Upper lobe of left lung (tissue), 6 donors: ENCODE measurements at regions not wholly inside any gene's neighbourhood (a gene's known extent, or its start where the extent isn't known, plus 50 kb on each side); places are given as distances from the start of the nearest gene placed in this dataset.

Source experiments
- ATAC-seq, 2 donors: fragments of 200-7000 bp; cut with Tn5 transposase; one replicate each; pipeline ENCODE4 v1.9.1; 2022; ENCODE audit warnings: mild to moderate bottlenecking in 2 of 2, moderate library complexity in 2 of 2; ENCODE audit not compliant: low FRiP score in 2 of 2
- DNase-seq, 2 donors: peaks; one replicate each; pipeline ENCODE4 v3.0.0-alpha.2; 2019 to 2020
- H3K27ac ChIP-seq, 4 donors: fragments of 200-600 bp; sonication (generic); one replicate each; pipeline ENCODE4 v1.5.1; 2016 to 2019
- H3K27me3 ChIP-seq, 4 donors: fragments of 200-600 bp; sonication (generic); one replicate each; pipeline ENCODE4 v1.5.1; 2017 to 2019
- H3K36me3 ChIP-seq, 4 donors: fragments of 200-600 bp; sonication (generic); one replicate each; pipeline ENCODE4 v1.5.1; 2016 to 2019
- H3K4me1 ChIP-seq, 4 donors: fragments of 200-600 bp; sonication (generic); one replicate each; pipeline ENCODE4 v1.5.1; 2018 to 2019
- H3K4me3 ChIP-seq, 4 donors: fragments of 200-600 bp; sonication (generic); one replicate each; pipeline ENCODE4 v1.5.1; 2017 to 2019; ENCODE audit warnings: mild to moderate bottlenecking in 2 of 4, moderate library complexity in 1 of 4
- H3K9me3 ChIP-seq, 4 donors: fragments of 200-600 bp; sonication (generic); one replicate each; pipeline ENCODE4 v1.5.1; 2018 to 2019
- CTCF ChIP-seq, 6 experiments: fragments of 450-650 bp in 4 of 6; fragments of 200-600 bp in 2 of 6; sonication (generic) in 2 of 6; IDR thresholded peaks; one replicate each; pipeline ENCODE4 v1.5.1; 2016 to 2019; ENCODE audit warnings: antibody characterized with exemption in 6 of 6
- EP300 ChIP-seq, 4 donors: sonication (generic); formaldehyde crosslinking; IDR thresholded peaks; one replicate each; pipeline ENCODE4 v1.5.1; 2017; ENCODE audit warnings: antibody characterized with exemption in 4 of 4, control low read depth in 2 of 4
- POLR2A ChIP-seq, 4 donors: fragments of 450-650 bp; IDR thresholded peaks; one replicate each; pipeline ENCODE4 v1.5.1; 2016 to 2017; ENCODE audit warnings: antibody characterized with exemption in 4 of 4, mild to moderate bottlenecking in 2 of 4
- POLR2AphosphoS5 ChIP-seq, 2 donors: sonication (generic); formaldehyde crosslinking; IDR thresholded peaks; one replicate each; pipeline ENCODE4 v1.5.1; 2017; ENCODE audit warnings: antibody characterized with exemption in 2 of 2
- whole genome bisulfite sequencing, 2 donors: methylation state at CpG; one replicate each; pipeline ENCODE4 v1.1.5; 2017 to 2018; 5-methylcytosine and 5-hydroxymethylcytosine counted together
- donor health status: DM: no; HTN: no; CAD: no; lungs with moderate emphysema.
- donor health status: DM: no; HTN: yes; CAD: no; lungs with severe emphysema.

GRCh38 chr12:98420461-98420860 lies 94.9 kb upstream of the TMPO start:
- 78 to 83% methylated on average over 4 to 6 of the region's 6 CpGs for WGBS, 2 donors
- no peak overlapping the region for H3K27ac ChIP-seq
- peaks cover 17 to 37% (median 26%) of the 10 kb centered on the region in 4 donors for H3K4me1 ChIP-seq
- H3K27me3 ChIP-seq, result no peaks in the 10 kb centered on the region
- no peak for DNase-seq
- no peak for ATAC-seq
- no peaks in the 10 kb centered on the region for H3K36me3 ChIP-seq
- H3K9me3 ChIP-seq, result no peaks in the 10 kb centered on the region
- no peak overlapping the region for H3K4me3 ChIP-seq
- TF ChIP-seq POLR2A (IDR thresholded peaks at IDR 0.05) (no peak), CTCF (IDR thresholded peaks at IDR 0.05) (no peak), POLR2AphosphoS5 (IDR thresholded peaks at IDR 0.05) (no peak), EP300 (IDR thresholded peaks at IDR 0.05) (no peak)

GRCh38 chr12:98421316-98421715 lies 94.1 kb upstream of the TMPO start:
- H3K27ac ChIP-seq, result no peak overlapping the region
- H3K27me3 ChIP-seq, result no peaks in the 10 kb centered on the region
- ATAC-seq (no peak), DNase-seq (peak in 1 of 2 donors; percentile 25)
- H3K4me1 ChIP-seq, result peaks cover 17 to 37% (median 26%) of the 10 kb centered on the region in 4 donors
- 92 to 100% methylated on average over 2 to 8 of the region's 8 CpGs for WGBS, 2 donors
- no peak overlapping the region for H3K4me3 ChIP-seq
- H3K36me3 ChIP-seq, result no peaks in the 10 kb centered on the region
- H3K9me3 ChIP-seq, result no peaks in the 10 kb centered on the region
- no peak for TF ChIP-seq CTCF (IDR thresholded peaks at IDR 0.05)
- no peak for TF ChIP-seq POLR2A (IDR thresholded peaks at IDR 0.05)
- no peak for TF ChIP-seq POLR2AphosphoS5 (IDR thresholded peaks at IDR 0.05)
- no peak for TF ChIP-seq EP300 (IDR thresholded peaks at IDR 0.05)

GRCh38 chr12:98422359-98422758 lies 93.0 kb upstream of the TMPO start:
- H3K4me3 ChIP-seq, result no peak overlapping the region
- no peak for ATAC-seq
- no peaks in the 10 kb centered on the region for H3K36me3 ChIP-seq
- TF ChIP-seq POLR2A (IDR thresholded peaks at IDR 0.05) (no peak), EP300 (IDR thresholded peaks at IDR 0.05) (no peak), CTCF (IDR thresholded peaks at IDR 0.05) (no peak), POLR2AphosphoS5 (IDR thresholded peaks at IDR 0.05) (no peak)
- peaks cover 17 to 37% (median 25%) of the 10 kb centered on the region in 4 donors for H3K4me1 ChIP-seq
- no peaks in the 10 kb centered on the region for H3K9me3 ChIP-seq
- no peaks in the 10 kb centered on the region for H3K27me3 ChIP-seq
- H3K27ac ChIP-seq, result no peak overlapping the region
- WGBS, 2 donors, result 83 to 88% methylated on average over 1 to 11 of the region's 11 CpGs
- peak in 1 of 2 donors; percentile 41 for DNase-seq

GRCh38 chr12:98422812-98423211 lies 92.6 kb upstream of the TMPO start:
- H3K27me3 ChIP-seq, result no peaks in the 10 kb centered on the region
- 75 to 90% methylated on average over 4 of the region's 4 CpGs for WGBS, 2 donors
- no peak overlapping the region for H3K4me3 ChIP-seq
- DNase-seq (no peak), ATAC-seq (no peak)
- no peaks in the 10 kb centered on the region for H3K9me3 ChIP-seq
- peaks cover 17 to 33% (median 20%) of the 10 kb centered on the region in 4 donors for H3K4me1 ChIP-seq
- no peak overlapping the region for H3K27ac ChIP-seq
- no peak for TF ChIP-seq POLR2A (IDR thresholded peaks at IDR 0.05)
- TF ChIP-seq EP300 (IDR thresholded peaks at IDR 0.05), result no peak
- no peak for TF ChIP-seq POLR2AphosphoS5 (IDR thresholded peaks at IDR 0.05)
- TF ChIP-seq CTCF (IDR thresholded peaks at IDR 0.05), result peak in 2 of 6 experiments; percentile 16 to 25
- no peaks in the 10 kb centered on the region for H3K36me3 ChIP-seq

- Histone ChIP-seq H3K27me3 (no peaks in the 10 kb centered on the region), H3K36me3 (no peaks in the 10 kb centered on the region), H3K27ac (no peak overlapping the region), H3K4me1 (peaks cover 9 to 21% (median 13%) of the 10 kb centered on the region in 4 donors), H3K4me3 (no peak overlapping the region), H3K9me3 (no peaks in the 10 kb centered on the region)
- ATAC-seq (no peak), DNase-seq (no peak)
- TF ChIP-seq CTCF (IDR thresholded peaks at IDR 0.05) (no peak), POLR2A (IDR thresholded peaks at IDR 0.05) (no peak), POLR2AphosphoS5 (IDR thresholded peaks at IDR 0.05) (no peak), EP300 (IDR thresholded peaks at IDR 0.05) (no peak)
- WGBS, 2 donors, result 79% methylated on average over 2 of the region's 2 CpGs
Observed at GRCh38 chr12:98423963-98424362, 91.4 kb upstream of the TMPO start.
